Hepatocyte (in vitro differentiated cells): ENCODE measurements at regions not wholly inside any gene's neighbourhood (a gene's known extent, or its start where the extent isn't known, plus 50 kb on each side); places are given as distances from the start of the nearest gene placed in this dataset.

Experiments used
- EZH2 ChIP-seq: fragments of 200-600 bp; sonication (generic); IDR thresholded peaks from 2 replicates; pipeline ENCODE4 v1.6.1; 2016; ENCODE audit warnings: antibody characterized with exemption, mild to moderate bottlenecking, borderline replicate concordance
- EZH2phosphoT487 ChIP-seq: fragments of 200-600 bp; sonication (generic); IDR thresholded peaks from one replicate; pipeline ENCODE4 v1.6.1; 2018; ENCODE audit warnings: antibody characterized with exemption, mild to moderate bottlenecking, low read depth, moderate library complexity; ENCODE audit not compliant: unreplicated experiment, severe bottlenecking
- TF ChIP-seq, protein P1 (sequence below): fragments of 200-600 bp; sonication (generic); IDR thresholded peaks from 2 replicates; pipeline ENCODE4 v1.5.1; 2016; ENCODE audit warnings: antibody characterized with exemption, mild to moderate bottlenecking; ENCODE audit not compliant: poor library complexity

DNA sequence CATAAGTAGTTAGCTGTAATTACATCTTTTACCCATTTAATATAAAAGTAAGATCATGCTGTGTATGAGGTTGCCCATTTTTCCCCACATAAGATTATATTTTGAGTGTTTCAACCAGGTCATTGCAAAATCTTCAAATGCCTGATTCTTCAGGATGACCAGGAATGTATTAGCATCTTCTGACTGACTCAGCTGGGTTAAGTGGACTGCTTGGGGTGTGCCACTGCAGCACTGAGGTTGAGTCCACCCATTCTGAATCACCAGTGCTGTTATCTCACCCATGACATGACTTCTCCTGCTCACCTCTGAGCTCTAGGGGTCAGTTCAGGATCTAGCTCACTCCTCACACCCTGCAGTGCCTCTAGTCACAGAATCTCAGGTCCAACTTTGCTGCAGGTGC is 576.7 kb upstream of the ZEB2 start:
- TF ChIP-seq EZH2phosphoT487 (no peak), EZH2 (no peak)
- TF ChIP-seq, protein P1, sequence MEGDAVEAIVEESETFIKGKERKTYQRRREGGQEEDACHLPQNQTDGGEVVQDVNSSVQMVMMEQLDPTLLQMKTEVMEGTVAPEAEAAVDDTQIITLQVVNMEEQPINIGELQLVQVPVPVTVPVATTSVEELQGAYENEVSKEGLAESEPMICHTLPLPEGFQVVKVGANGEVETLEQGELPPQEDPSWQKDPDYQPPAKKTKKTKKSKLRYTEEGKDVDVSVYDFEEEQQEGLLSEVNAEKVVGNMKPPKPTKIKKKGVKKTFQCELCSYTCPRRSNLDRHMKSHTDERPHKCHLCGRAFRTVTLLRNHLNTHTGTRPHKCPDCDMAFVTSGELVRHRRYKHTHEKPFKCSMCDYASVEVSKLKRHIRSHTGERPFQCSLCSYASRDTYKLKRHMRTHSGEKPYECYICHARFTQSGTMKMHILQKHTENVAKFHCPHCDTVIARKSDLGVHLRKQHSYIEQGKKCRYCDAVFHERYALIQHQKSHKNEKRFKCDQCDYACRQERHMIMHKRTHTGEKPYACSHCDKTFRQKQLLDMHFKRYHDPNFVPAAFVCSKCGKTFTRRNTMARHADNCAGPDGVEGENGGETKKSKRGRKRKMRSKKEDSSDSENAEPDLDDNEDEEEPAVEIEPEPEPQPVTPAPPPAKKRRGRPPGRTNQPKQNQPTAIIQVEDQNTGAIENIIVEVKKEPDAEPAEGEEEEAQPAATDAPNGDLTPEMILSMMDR: no peak
